GM18519 (cell line): ENCODE measurements at regions not wholly inside any gene's neighbourhood (a gene's known extent, or its start where the extent isn't known, plus 50 kb on each side); places are given as distances from the start of the nearest gene placed in this dataset.
"Not testable (repeated sequence)": the region's sequence is repeated elsewhere in the genome, so short reads cannot be mapped to it uniquely, and the experiment has no call there.

ENCODE experiments used
- ATAC-seq: cut with Tn5 transposase; IDR thresholded peaks from one replicate; pipeline ENCODE4 v1.9.1; 2021; ENCODE audit warnings: mild to moderate bottlenecking, moderate library complexity; ENCODE audit not compliant: unreplicated experiment, low FRiP score

GRCh38 chr12:58301730-58302122, 360.4 kb downstream of the ATP23 start:
- ATAC-seq = no peak

- no peak for ATAC-seq
Observed at GRCh38 chr12:58302487-58303011, 361.2 kb downstream of the ATP23 start.

- ATAC-seq = no peak
Observed at GRCh38 chr12:58306266-58307000, 365.1 kb downstream of the ATP23 start.

DNA sequence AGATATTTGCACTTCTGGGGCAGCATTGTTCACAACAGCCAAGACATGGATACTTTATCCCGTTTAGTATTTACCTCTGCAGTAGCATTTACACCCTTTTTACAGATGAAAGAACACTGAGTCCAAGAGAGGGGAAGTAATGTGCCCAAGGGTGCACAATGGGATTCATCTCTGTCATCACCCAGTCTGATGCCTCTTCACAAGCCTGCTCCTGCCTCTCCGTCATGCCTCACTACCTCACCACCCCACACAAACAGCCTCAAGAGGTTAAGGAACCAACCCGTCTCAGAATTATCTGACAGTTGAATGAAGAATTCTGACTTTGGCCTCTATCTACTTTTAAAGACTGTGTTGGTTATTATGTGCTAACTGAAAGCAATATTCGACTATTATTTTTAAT, 368.4 kb downstream of the ATP23 start:
- peak; percentile 45 for ATAC-seq

GRCh38 chr12:58310368-58310767, 369.0 kb downstream of the ATP23 start:
- no peak for ATAC-seq

DNA sequence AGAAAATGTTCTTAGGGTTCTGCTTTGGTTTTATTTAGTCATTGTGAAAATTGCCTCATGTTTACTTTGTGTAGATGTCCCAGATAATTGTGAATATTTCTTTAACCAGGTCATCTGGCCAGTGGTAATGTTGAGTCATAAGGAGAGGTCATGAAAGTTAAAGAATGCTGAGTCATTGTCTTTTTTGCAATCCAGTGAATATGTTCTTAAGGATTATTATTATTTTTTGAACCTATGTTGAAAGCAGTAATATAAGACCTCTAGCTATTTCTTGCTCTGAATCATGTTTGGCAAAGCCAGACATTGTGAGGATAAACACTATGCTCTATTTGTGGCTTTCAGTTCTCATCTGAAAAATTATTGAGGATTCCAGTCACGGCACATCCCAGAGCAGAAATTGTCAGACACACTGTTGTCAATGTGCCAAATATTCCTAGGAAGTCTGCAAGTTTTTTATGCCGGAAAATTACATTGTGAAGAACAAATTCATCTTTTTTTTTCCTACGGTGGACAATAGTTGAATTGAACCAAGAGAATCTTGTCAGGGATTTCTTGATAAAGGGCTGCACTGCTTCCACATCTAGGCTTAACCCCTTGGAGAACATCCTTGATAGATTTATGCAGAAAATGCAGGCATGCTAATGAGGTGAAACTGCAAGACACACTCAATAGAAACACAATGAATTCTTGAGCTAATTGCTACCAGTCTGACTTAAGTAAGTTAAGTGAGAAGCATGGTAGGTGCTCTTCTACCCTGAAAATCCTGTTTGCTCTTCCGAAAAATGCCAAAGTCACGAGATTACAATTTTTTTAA, 369.6 kb downstream of the ATP23 start:
- peak; percentile 37 for ATAC-seq

DNA sequence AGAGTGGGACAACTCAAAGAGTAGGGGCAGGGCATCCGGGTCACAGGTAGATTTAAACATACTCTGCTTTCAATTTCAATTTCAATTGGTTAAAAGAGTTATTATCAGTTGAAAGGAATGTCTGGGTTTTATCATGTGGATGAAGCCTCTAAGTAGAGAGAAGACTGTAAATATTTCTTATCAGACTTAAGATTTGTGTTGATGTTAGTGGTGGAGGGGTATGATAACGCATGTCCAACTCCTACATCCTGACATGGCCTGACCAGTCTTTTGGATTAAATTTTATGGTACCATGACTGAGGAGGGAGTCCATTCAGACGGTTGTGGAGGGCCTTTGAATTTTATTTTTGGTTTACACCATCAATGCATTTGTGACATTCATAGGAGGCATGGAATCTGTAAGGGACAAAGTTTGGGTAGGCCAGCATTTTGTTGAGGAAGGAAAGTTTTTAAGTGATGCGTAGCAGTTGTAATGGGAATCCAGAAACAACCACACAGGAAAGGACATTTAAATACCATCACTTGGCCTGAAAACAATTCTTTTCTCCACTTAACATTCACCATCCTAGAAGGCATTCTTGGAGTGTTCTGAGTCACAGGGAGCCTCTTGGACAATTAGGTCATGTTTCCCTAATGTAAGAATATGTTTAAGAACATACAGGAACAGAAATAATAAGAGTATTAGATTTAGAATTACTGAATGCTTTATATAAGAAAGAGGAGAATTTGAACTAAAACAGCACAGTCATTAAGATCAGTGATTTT, 371.9 kb downstream of the ATP23 start:
- ATAC-seq = no peak

- no peak for ATAC-seq
Observed at GRCh38 chr12:58314610-58315009, 373.2 kb downstream of the ATP23 start.

DNA sequence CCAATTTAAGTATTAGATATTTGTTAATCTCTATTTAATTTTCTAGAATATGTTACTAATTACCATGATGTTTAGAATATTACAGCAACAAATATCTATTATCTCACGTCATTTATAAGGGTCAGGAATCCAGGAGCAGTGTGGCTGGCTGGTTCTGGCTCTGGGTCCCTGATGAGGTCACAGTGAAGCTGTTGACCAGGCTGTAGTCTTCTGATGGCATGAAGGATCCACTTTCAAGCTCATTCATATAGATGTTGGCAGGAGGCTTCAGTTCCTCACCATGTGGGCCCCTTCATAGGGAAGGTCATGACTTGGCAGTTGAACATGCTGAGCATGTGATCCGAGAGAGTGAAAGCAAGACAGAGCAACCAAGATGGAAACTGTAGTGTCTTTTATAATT, 375.6 kb downstream of the ATP23 start:
- ATAC-seq = no peak

DNA sequence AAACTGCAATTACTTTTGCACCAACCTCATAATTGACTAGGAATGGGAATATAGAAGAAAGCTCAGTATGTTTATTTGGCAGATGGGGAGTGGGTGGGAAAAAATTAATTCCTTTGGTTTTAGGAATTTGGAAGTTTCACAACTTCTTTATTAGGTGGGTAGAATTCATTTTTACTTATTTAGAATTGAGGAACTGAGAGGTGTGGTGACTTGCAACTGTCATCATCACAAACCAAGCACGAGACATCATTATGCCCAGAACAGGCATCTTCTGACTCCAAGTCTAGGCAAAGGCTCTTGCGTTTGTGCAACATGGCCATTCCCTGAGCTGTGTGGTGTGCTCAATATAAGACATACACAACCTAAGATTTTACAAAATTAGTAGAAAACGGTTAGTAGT, 380.0 kb downstream of the ATP23 start:
- ATAC-seq = peak; percentile 92

GRCh38 chr12:58323676-58324075, 382.3 kb downstream of the ATP23 start:
- no peak for ATAC-seq

- no peak for ATAC-seq
Observed at GRCh38 chr12:58325561-58325960, 384.2 kb downstream of the ATP23 start.

GRCh38 chr12:58326534-58326933, 385.2 kb downstream of the ATP23 start:
- ATAC-seq = no peak

- ATAC-seq = not testable (repeated sequence)
Observed at GRCh38 chr12:58336581-58337242, 395.3 kb downstream of the ATP23 start.

GRCh38 chr12:58337539-58337938, 396.2 kb downstream of the ATP23 start:
- not testable (repeated sequence) for ATAC-seq

DNA sequence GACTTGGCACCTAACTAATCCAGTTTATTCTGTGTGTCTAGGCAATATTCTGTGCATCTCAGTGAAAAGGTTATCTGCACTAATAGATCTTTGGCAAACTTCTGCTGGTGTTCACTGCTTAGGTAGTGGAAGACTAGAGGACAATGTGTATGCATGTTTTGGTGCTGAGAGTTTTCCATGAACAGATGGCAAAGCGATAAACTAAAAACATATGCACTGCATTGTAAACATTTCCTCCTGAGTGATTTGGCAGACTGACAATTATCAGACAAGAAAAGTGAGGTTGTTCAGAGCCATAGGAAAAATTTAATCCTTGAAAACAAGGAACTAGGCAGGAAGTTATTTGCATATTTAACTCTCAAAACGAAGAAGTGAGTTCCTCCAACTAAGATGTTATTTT, 400.4 kb downstream of the ATP23 start:
- ATAC-seq = no peak

DNA sequence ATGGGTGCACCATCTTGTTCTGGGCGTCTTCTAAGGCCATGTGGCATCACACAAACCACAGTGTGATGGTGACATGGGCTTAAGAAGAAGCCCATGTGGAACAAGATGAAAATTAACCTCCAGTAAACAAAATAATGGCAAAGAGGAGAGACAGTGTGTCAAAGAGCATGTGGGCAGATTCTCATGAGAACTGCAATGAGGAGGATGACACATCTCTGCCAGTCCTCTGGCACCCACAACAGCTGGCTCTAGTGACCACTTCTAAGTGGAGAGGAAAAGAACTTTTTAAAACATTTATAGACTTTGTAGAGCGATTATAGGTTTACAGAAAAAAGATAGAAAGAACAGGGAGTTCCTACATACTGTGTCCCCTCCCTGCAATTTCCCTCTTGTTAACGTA, 401.4 kb downstream of the ATP23 start:
- no peak for ATAC-seq

GRCh38 chr12:58346032-58346632, 404.8 kb downstream of the ATP23 start:
- ATAC-seq = peak; percentile 74

DNA sequence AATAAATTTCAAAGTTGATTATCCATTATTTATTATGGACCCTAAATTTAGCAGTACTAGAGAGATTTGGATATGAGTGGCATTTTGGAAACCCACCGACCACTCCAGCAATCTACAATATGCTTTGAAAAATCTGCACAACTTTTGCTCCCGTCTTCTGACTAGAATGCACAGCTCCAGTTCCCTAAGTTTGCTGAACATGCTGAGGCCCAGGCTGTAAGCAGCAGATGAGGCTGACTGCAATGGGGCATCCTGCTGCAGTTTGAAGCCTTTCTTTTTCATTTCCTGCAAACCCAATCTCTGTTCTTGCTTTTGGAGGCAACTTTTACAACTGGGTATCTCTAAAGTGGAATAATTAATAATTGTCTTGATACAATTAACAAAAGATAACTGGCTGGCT, 405.8 kb downstream of the ATP23 start:
- ATAC-seq = no peak

- no peak for ATAC-seq
Observed at GRCh38 chr12:58347691-58348090, 406.3 kb downstream of the ATP23 start.
